GM12878 (cell line): ENCODE measurements at regions not wholly inside any gene's neighbourhood (a gene's known extent, or its start where the extent isn't known, plus 50 kb on each side); places are given as distances from the start of the nearest gene placed in this dataset.

Experiments used
- ATAC-seq: fragments of 200-7000 bp; cut with Tn5 transposase; 3 replicates; pipeline ENCODE4 v1.9.1; 2020; ENCODE audit warnings: mild to moderate bottlenecking, moderate library complexity
- BruUV-seq: library from RNA; stranded (reverse); fragments of 400-500 nt; replicated peaks from 2 replicates; lab custom pipeline; 2021; lab: Mats Ljungman, UMichigan
- CTCF ChIA-PET: fragments of 300-600 bp; sonication (Branson Sonifier 250); formaldehyde crosslinking; extraction: SDS; loops from one replicate; lab custom pipeline; 2021; ENCODE audit warnings: inconsistent platforms; lab: Yijun Ruan, JAX
- POLR2A ChIA-PET: fragments of 350-600 bp; formaldehyde crosslinking; extraction: SDS; loops from one replicate; lab custom pipeline; 2021; ENCODE audit warnings: inconsistent platforms; lab: Charles Lee
- RAD21 ChIA-PET: fragments of 300-600 bp; sonication (Branson Sonifier 250); formaldehyde crosslinking; loops from one replicate; lab custom pipeline; 2023; ENCODE audit warnings: antibody characterized with exemption; ENCODE audit not compliant: unreplicated experiment; lab: Charles Lee
- SMC1A ChIA-PET: fragments of 300-600 bp; sonication (Branson Sonifier 250); formaldehyde crosslinking; loops from one replicate; lab custom pipeline; 2023; ENCODE audit not compliant: unreplicated experiment, uncharacterized antibody; lab: Charles Lee
- DNase-seq: peaks from one replicate; pipeline ENCODE4 v3.0.0-alpha.2; 2011; ENCODE audit warnings: low read depth, low spot score
- FAIRE-seq: peaks from 3 replicates; lab custom pipeline; 2011; peaks lifted over from hg19 to GRCh38; lab: Jason Lieb, UNC
- H2AFZ ChIP-seq: 2 replicates; pipeline ENCODE4 v1.6.0; 2011; ENCODE audit warnings: low read depth, low read length, control low read depth; ENCODE audit not compliant: control insufficient read depth
- H3K27ac ChIP-seq: 2 replicates; pipeline ENCODE4 v1.5.1; 2011; ENCODE audit warnings: control low read depth; ENCODE audit not compliant: control insufficient read depth, insufficient read depth
- H3K27me3 ChIP-seq, 2 experiments: replicated peaks in 1 of 2; 2 replicates each; pipeline versions ENCODE4 v1.6.0 to v1.6.1; 2011; ENCODE audit warnings: low read length in 1 of 2; ENCODE audit not compliant: control insufficient read depth in 2 of 2, insufficient read depth in 2 of 2
- H3K36me3 ChIP-seq, 2 experiments: 2 replicates each; pipeline ENCODE4 v1.5.1; 2011; ENCODE audit warnings: low read length in 1 of 2; ENCODE audit not compliant: control insufficient read depth in 2 of 2, insufficient read depth in 2 of 2
- H3K4me1 ChIP-seq: 2 replicates; pipeline ENCODE4 v1.6.1; 2011; ENCODE audit warnings: mild to moderate bottlenecking, low read length, moderate library complexity, mixed read lengths; ENCODE audit not compliant: control insufficient read depth, insufficient read depth
- H3K4me2 ChIP-seq: 2 replicates; pipeline ENCODE4 v1.6.0; 2011; ENCODE audit warnings: control low read depth; ENCODE audit not compliant: control insufficient read depth, insufficient read depth
- H3K4me3 ChIP-seq: fragments of 200-600 bp; sonication (generic); 2 replicates; pipeline ENCODE4 v1.5.1; 2016
- H3K79me2 ChIP-seq: 2 replicates; pipeline ENCODE4 v1.6.0; 2011; ENCODE audit warnings: low read length; ENCODE audit not compliant: control insufficient read depth, insufficient read depth
- H3K9ac ChIP-seq: 2 replicates; pipeline ENCODE4 v1.8.0; 2011; ENCODE audit warnings: low read length, control low read depth, mixed read lengths; ENCODE audit not compliant: control insufficient read depth, insufficient read depth
- H3K9me3 ChIP-seq: replicated peaks from 3 replicates; pipeline ENCODE4 v1.5.1; 2011; ENCODE audit warnings: mild to moderate bottlenecking, low read length; ENCODE audit not compliant: control insufficient read depth, insufficient read depth
- H4K20me1 ChIP-seq: 2 replicates; pipeline ENCODE4 v1.6.0; 2011; ENCODE audit not compliant: control insufficient read depth, insufficient read depth
- MXI1 ChIP-seq: fragments of 150-350 bp; IDR thresholded peaks from 2 replicates; pipeline ENCODE4 v1.6.1; 2011; ENCODE audit warnings: low read depth, mild to moderate bottlenecking, inconsistent platforms, low read length, improper control_type of control experiment
- TARDBP ChIP-seq: IDR thresholded peaks from 2 replicates; pipeline ENCODE4 v1.6.1; 2016; ENCODE audit warnings: borderline replicate concordance
- ZNF24 ChIP-seq: fragments of 450-650 bp; IDR thresholded peaks from 2 replicates; pipeline ENCODE4 v1.6.1; 2017; ENCODE audit warnings: antibody characterized with exemption, mild to moderate bottlenecking
- WGBS: methylation state at CpG from one replicate; pipeline ENCODE4 v1.1.6; 2016; ENCODE audit warnings: low lambda C conversion rate; ENCODE audit not compliant: insufficient replicate concordance, insufficient coverage; ENCODE audit errors: missing lambda C conversion rate; 5-methylcytosine and 5-hydroxymethylcytosine counted together
- in situ Hi-C: fragments of 300-500 bp; cut with MboI; formaldehyde crosslinking; loops from 9 replicates; pipeline ENCODE4 v1.14.3; 2018; ENCODE audit warnings: mixed read lengths
- intact Hi-C: fragments of 100-400 bp; cut with micrococcal nuclease; formaldehyde crosslinking; loops from one replicate; pipeline ENCODE4 v1.14.2; 2022; ENCODE audit not compliant: unreplicated experiment
- TF ChIP-seq, protein P1 (sequence below): fragments of 450-650 bp; formaldehyde crosslinking; IDR thresholded peaks from 2 replicates; pipeline ENCODE4 v1.4.0; 2022; ENCODE audit warnings: mild to moderate bottlenecking, moderate library complexity
- TF ChIP-seq, protein P2 (sequence below): fragments of 450-650 bp; IDR thresholded peaks from 2 replicates; pipeline ENCODE4 v1.6.1; 2017; ENCODE audit warnings: mild to moderate bottlenecking, moderate library complexity

GRCh38 chr22:48182031-48182430 lies 1419.6 kb downstream of the TBC1D22A start (continued):
- TF ChIP-seq, protein P1, sequence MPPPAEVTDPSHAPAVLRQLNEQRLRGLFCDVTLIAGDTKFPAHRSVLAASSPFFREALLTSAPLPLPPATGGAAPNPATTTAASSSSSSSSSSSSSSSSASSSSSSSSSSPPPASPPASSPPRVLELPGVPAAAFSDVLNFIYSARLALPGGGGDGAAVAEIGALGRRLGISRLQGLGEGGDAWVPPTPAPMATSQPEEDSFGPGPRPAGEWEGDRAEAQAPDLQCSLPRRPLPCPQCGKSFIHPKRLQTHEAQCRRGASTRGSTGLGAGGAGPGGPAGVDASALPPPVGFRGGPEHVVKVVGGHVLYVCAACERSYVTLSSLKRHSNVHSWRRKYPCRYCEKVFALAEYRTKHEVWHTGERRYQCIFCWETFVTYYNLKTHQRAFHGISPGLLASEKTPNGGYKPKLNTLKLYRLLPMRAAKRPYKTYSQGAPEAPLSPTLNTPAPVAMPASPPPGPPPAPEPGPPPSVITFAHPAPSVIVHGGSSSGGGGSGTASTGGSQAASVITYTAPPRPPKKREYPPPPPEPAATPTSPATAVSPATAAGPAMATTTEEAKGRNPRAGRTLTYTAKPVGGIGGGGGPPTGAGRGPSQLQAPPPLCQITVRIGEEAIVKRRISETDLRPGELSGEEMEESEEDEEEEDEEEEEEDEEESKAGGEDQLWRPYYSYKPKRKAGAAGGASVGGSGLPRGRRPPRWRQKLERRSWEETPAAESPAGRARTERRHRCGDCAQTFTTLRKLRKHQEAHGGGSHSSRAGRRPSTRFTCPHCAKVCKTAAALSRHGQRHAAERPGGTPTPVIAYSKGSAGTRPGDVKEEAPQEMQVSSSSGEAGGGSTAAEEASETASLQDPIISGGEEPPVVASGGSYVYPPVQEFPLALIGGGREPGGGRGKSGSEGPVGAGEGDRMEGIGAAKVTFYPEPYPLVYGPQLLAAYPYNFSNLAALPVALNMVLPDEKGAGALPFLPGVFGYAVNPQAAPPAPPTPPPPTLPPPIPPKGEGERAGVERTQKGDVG = no peak

DNA sequence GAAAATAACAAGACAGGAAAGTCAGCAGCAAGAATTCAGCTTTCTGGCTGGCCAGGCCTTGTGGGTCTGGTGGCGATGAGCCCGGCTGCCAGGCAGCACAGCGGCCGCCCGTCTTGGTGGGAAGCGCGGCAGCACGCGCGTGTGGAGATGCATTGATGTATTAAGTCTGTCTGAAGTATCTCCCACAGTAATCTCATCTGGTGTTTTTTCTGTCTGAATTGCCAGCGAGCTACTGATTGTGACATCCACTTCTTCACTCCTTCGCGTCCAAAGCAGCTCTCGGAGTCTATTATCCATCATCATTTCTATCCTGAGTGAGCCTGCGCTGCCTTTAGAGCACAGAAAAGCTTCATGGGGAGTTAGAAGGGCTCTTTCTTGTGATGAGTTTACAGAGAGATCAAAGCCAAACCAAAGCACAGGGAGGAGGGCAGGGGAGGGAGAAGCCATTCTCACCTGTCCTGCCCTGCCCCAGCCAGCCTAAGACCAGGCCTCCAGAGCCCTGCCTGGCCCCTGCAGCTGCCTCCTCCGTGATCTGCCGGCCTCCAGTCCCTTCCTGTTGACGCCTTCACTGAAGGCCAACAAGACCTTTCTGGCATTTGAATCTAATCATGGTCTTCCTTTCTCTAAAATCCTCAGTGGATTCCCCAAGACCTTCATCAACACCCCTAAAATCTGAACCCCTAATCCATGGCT lies 1419.0 kb downstream of the TBC1D22A start:
- no peak for DNase-seq
- no peaks in the 10 kb centered on the region for H3K4me1 ChIP-seq
- H3K27ac ChIP-seq = no peak overlapping the region
- no peaks in the 10 kb centered on the region for H3K27me3 ChIP-seq
- no peak for ATAC-seq
- POLR2A ChIA-PET = no interaction called here
- no TSS peak for BruUV-seq
- H3K9me3 ChIP-seq = no peaks in the 10 kb centered on the region
- CTCF ChIA-PET = no interaction called here
- H3K4me2 ChIP-seq = no peak overlapping the region
- no peaks in the 10 kb centered on the region for H4K20me1 ChIP-seq
- no peaks in the 10 kb centered on the region for H3K36me3 ChIP-seq
- H2AFZ ChIP-seq = no peak overlapping the region
- H3K9ac ChIP-seq = no peak overlapping the region
- intact Hi-C loops (no loop called here), in situ Hi-C loops (no loop called here)
- RAD21 ChIA-PET = no interaction called here
- TF ChIP-seq TARDBP = no peak
- TF ChIP-seq, protein P2, sequence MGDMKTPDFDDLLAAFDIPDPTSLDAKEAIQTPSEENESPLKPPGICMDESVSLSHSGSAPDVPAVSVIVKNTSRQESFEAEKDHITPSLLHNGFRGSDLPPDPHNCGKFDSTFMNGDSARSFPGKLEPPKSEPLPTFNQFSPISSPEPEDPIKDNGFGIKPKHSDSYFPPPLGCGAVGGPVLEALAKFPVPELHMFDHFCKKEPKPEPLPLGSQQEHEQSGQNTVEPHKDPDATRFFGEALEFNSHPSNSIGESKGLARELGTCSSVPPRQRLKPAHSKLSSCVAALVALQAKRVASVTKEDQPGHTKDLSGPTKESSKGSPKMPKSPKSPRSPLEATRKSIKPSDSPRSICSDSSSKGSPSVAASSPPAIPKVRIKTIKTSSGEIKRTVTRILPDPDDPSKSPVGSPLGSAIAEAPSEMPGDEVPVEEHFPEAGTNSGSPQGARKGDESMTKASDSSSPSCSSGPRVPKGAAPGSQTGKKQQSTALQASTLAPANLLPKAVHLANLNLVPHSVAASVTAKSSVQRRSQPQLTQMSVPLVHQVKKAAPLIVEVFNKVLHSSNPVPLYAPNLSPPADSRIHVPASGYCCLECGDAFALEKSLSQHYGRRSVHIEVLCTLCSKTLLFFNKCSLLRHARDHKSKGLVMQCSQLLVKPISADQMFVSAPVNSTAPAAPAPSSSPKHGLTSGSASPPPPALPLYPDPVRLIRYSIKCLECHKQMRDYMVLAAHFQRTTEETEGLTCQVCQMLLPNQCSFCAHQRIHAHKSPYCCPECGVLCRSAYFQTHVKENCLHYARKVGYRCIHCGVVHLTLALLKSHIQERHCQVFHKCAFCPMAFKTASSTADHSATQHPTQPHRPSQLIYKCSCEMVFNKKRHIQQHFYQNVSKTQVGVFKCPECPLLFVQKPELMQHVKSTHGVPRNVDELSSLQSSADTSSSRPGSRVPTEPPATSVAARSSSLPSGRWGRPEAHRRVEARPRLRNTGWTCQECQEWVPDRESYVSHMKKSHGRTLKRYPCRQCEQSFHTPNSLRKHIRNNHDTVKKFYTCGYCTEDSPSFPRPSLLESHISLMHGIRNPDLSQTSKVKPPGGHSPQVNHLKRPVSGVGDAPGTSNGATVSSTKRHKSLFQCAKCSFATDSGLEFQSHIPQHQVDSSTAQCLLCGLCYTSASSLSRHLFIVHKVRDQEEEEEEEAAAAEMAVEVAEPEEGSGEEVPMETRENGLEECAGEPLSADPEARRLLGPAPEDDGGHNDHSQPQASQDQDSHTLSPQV = no peak
- TF ChIP-seq MXI1 = no peak
- TF ChIP-seq ZNF24 = no peak
- 41% methylated on average over 18 of the region's 18 CpGs for WGBS
- no peak for FAIRE-seq
- no peaks in the 10 kb centered on the region for H3K79me2 ChIP-seq
- SMC1A ChIA-PET = no interaction called here
- H3K4me3 ChIP-seq = no peak overlapping the region
